IPS-18a (cell line): ENCODE measurements at regions not wholly inside any gene's neighbourhood (a gene's known extent, or its start where the extent isn't known, plus 50 kb on each side); places are given as distances from the start of the nearest gene placed in this dataset.

Experiments
- H3K27ac ChIP-seq: one replicate; pipeline ENCODE4 v1.5.1; 2013; ENCODE audit warnings: low read length
- H3K27me3 ChIP-seq: one replicate; pipeline ENCODE4 v1.6.1; 2013; ENCODE audit warnings: mild to moderate bottlenecking, low read length; ENCODE audit not compliant: control insufficient read depth, insufficient read depth
- H3K36me3 ChIP-seq: one replicate; pipeline ENCODE4 v1.6.1; 2013; ENCODE audit warnings: low read depth, low read length; ENCODE audit not compliant: control insufficient read depth
- H3K4me1 ChIP-seq: one replicate; pipeline ENCODE4 v1.6.1; 2013; ENCODE audit warnings: low read depth, low read length; ENCODE audit not compliant: control insufficient read depth
- H3K4me3 ChIP-seq: one replicate; pipeline ENCODE4 v1.5.1; 2013; ENCODE audit warnings: low read length
- H3K9ac ChIP-seq: one replicate; pipeline ENCODE4 v1.6.1; 2013; ENCODE audit warnings: mild to moderate bottlenecking, low read length, moderate library complexity
- H3K9me3 ChIP-seq: one replicate; pipeline ENCODE4 v1.6.1; 2013; ENCODE audit warnings: low read depth, low read length; ENCODE audit not compliant: control insufficient read depth

- no peak overlapping the region for H3K4me3 ChIP-seq
- H3K9me3 ChIP-seq: no peaks in the 10 kb centered on the region
- H3K27me3 ChIP-seq: no peaks in the 10 kb centered on the region
- H3K27ac ChIP-seq: no peak overlapping the region
- peaks cover 25% of the 10 kb centered on the region for H3K4me1 ChIP-seq
- peak overlapping the region; percentile 17 for H3K9ac ChIP-seq
- H3K36me3 ChIP-seq: no peaks in the 10 kb centered on the region
Observed at GRCh38 chr7:20267482-20267881, 50.3 kb upstream of the MACC1 start.

- no peak overlapping the region for H3K4me3 ChIP-seq
- no peaks in the 10 kb centered on the region for H3K27me3 ChIP-seq
- H3K9me3 ChIP-seq: no peaks in the 10 kb centered on the region
- H3K36me3 ChIP-seq: no peaks in the 10 kb centered on the region
- peaks cover 25% of the 10 kb centered on the region for H3K4me1 ChIP-seq
- no peak overlapping the region for H3K9ac ChIP-seq
- H3K27ac ChIP-seq: no peak overlapping the region
Observed at GRCh38 chr7:20268824-20269223, 51.6 kb upstream of the MACC1 start.

DNA sequence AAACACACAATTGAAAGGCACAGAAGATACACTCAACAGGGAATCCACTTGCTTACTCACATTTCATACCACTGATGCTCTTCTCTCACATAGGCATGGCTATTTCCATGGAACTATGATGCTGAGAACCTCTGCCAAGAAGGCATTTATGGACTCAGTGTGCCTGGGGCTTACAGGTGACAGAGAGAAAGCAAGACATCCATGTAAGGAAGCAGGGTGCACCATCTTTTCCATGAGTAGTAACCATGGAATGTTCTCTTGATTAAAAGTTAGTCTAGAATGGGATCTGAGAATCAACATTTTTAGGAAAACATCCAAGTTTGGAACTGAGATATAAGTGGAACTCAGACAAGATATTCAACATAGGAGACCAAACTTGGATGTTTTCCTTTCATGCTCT, 52.5 kb upstream of the MACC1 start:
- no peak overlapping the region for H3K4me3 ChIP-seq

GRCh38 chr7:20270371-20270770, 53.2 kb upstream of the MACC1 start:
- Histone ChIP-seq H3K9ac (no peak overlapping the region), H3K27me3 (no peaks in the 10 kb centered on the region), H3K36me3 (no peaks in the 10 kb centered on the region), H3K27ac (no peak overlapping the region), H3K4me3 (no peak overlapping the region), H3K9me3 (no peaks in the 10 kb centered on the region), H3K4me1 (peaks cover 12% of the 10 kb centered on the region)

More for the DNA sequence above, 52.5 kb upstream of the MACC1 start:
- Histone ChIP-seq H3K36me3 (no peaks in the 10 kb centered on the region), H3K9me3 (no peaks in the 10 kb centered on the region), H3K27ac (no peak overlapping the region), H3K4me1 (peaks cover 18% of the 10 kb centered on the region), H3K9ac (no peak overlapping the region), H3K27me3 (no peaks in the 10 kb centered on the region)

DNA sequence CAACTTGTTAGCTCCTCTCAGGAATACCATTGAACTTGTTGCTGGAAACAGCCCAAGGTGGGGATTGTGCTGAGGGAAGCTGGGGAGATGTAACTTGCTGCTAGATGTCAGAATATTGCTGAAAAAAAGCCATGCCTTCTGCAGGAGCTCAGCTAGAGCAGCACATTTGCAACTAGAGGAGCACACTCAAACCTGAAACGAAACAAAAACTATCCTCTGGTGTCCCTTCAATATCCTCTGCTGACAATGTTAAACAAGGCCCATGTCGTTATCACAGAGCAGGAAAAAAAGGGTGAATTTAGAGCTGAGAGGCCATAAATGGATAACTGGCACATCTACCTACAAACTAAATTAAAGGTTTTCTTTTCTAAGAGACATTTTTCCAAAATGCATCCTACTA, 53.7 kb upstream of the MACC1 start:
- H3K4me3 ChIP-seq: no peak overlapping the region
- no peaks in the 10 kb centered on the region for H3K36me3 ChIP-seq
- no peak overlapping the region for H3K27ac ChIP-seq
- H3K4me1 ChIP-seq: peaks cover 12% of the 10 kb centered on the region
- H3K9ac ChIP-seq: no peak overlapping the region
- H3K9me3 ChIP-seq: no peaks in the 10 kb centered on the region
- no peaks in the 10 kb centered on the region for H3K27me3 ChIP-seq

- H3K4me3 ChIP-seq: no peak overlapping the region
- H3K9me3 ChIP-seq: no peaks in the 10 kb centered on the region
- no peaks in the 10 kb centered on the region for H3K27me3 ChIP-seq
- H3K36me3 ChIP-seq: no peaks in the 10 kb centered on the region
- H3K4me1 ChIP-seq: no peaks in the 10 kb centered on the region
- no peak overlapping the region for H3K27ac ChIP-seq
- H3K9ac ChIP-seq: no peak overlapping the region
Observed at GRCh38 chr7:20275637-20276036, 55.1 kb upstream of the ITGB8 start.

- Histone ChIP-seq H3K36me3 (no peaks in the 10 kb centered on the region), H3K27ac (no peak overlapping the region), H3K4me1 (no peaks in the 10 kb centered on the region), H3K9ac (no peak overlapping the region), H3K4me3 (no peak overlapping the region), H3K27me3 (no peaks in the 10 kb centered on the region), H3K9me3 (no peaks in the 10 kb centered on the region)
Observed at GRCh38 chr7:20276705-20277472, 53.8 kb upstream of the ITGB8 start.

- H3K9me3 ChIP-seq: no peaks in the 10 kb centered on the region
- H3K36me3 ChIP-seq: no peaks in the 10 kb centered on the region
- H3K9ac ChIP-seq: no peak overlapping the region
- H3K4me3 ChIP-seq: no peak overlapping the region
- no peak overlapping the region for H3K27ac ChIP-seq
- no peaks in the 10 kb centered on the region for H3K27me3 ChIP-seq
- H3K4me1 ChIP-seq: no peaks in the 10 kb centered on the region
Observed at GRCh38 chr7:20279979-20280378, 50.7 kb upstream of the ITGB8 start.

- no peaks in the 10 kb centered on the region for H3K4me1 ChIP-seq
- H3K36me3 ChIP-seq: no peaks in the 10 kb centered on the region
- H3K9ac ChIP-seq: no peak overlapping the region
- H3K4me3 ChIP-seq: no peak overlapping the region
- H3K27me3 ChIP-seq: no peaks in the 10 kb centered on the region
- H3K9me3 ChIP-seq: no peaks in the 10 kb centered on the region
- H3K27ac ChIP-seq: no peak overlapping the region
Observed at GRCh38 chr7:20280475-20281351, 50.0 kb upstream of the ITGB8 start.
